OCI-LY3 (cell line): ENCODE measurements at regions not wholly inside any gene's neighbourhood (a gene's known extent, or its start where the extent isn't known, plus 50 kb on each side); places are given as distances from the start of the nearest gene placed in this dataset.

ENCODE experiments used
- CTCF ChIP-seq: fragments of 200-600, 300-600 bp; sonication (generic); IDR thresholded peaks from 2 replicates; pipeline ENCODE4 v1.5.1; 2014; ENCODE audit warnings: antibody characterized with exemption, low read length, low read depth
- EZH2phosphoT487 ChIP-seq: fragments of 200-600 bp; shearing (Covaris generic); IDR thresholded peaks from 2 replicates; pipeline ENCODE4 v1.6.1; 2018; ENCODE audit warnings: antibody characterized with exemption, mixed run types, low read depth

DNA sequence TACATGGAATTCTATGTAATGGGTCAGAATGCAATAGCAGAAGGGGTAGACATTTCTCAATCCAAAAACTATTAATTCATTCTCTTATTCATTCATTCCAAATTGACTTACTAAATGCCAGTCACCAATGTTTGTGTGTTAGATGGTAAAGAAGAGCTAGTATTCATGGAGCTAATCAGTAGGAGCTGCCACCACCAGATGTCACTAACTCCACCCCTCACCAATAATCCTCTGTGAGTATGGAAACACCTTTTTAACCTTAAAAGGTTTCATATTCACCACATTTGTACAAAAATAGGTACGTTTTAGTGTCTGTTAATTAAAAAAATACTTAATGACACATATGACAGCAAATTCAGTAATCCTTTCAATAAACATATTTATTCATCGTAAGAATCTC is 131.8 kb upstream of the PKN2 start:
- TF ChIP-seq CTCF: no peak; the same call in 1 of the 2 replicates
- TF ChIP-seq EZH2phosphoT487: no peak
